ENCODE measurements at regions not wholly inside any gene's neighbourhood (a gene's known extent, or its start where the extent isn't known, plus 50 kb on each side); places are given as distances from the start of the nearest gene placed in this dataset.

DNA sequence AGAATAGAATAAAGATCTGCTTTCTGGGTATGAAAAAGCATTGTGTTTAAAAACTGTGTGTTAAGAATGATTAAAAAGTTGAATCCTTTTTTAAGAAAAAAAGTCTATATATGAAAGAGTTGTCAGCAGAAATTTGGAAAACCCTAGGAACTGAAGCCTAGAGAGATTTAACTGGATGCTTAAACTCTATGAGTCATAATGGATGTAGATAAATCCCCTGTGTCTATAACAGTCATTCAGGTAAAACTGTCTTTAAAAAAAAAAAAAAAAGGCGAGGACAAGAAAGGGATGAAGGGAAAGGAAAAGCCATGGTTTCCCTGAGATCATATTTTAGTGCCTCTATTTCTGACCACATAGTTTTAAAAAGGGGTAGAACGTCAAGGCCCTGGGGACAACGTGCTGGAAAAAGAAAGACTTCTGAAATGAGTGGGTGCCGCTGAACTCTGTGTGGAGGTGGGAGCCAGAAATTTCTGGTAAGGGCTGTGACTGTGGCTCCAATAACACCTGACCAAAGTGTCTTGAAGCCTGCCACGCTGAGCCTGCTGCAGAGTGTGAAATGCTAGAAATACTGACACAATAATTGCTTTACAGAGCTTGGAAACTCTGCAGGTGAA, 302.6 kb upstream of the ARID1B start:
- TF ChIP-seq, protein P1, sequence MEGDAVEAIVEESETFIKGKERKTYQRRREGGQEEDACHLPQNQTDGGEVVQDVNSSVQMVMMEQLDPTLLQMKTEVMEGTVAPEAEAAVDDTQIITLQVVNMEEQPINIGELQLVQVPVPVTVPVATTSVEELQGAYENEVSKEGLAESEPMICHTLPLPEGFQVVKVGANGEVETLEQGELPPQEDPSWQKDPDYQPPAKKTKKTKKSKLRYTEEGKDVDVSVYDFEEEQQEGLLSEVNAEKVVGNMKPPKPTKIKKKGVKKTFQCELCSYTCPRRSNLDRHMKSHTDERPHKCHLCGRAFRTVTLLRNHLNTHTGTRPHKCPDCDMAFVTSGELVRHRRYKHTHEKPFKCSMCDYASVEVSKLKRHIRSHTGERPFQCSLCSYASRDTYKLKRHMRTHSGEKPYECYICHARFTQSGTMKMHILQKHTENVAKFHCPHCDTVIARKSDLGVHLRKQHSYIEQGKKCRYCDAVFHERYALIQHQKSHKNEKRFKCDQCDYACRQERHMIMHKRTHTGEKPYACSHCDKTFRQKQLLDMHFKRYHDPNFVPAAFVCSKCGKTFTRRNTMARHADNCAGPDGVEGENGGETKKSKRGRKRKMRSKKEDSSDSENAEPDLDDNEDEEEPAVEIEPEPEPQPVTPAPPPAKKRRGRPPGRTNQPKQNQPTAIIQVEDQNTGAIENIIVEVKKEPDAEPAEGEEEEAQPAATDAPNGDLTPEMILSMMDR (IDR thresholded peaks at IDR 0.05) = no peak
- TF ChIP-seq POLR2A (IDR thresholded peaks at IDR 0.05) = no peak
